ENCODE measurements at regions not wholly inside any gene's neighbourhood (a gene's known extent, or its start where the extent isn't known, plus 50 kb on each side); places are given as distances from the start of the nearest gene placed in this dataset.
"Not testable (repeated sequence)": the region's sequence is repeated elsewhere in the genome, so short reads cannot be mapped to it uniquely, and the experiment has no call there.

DNA sequence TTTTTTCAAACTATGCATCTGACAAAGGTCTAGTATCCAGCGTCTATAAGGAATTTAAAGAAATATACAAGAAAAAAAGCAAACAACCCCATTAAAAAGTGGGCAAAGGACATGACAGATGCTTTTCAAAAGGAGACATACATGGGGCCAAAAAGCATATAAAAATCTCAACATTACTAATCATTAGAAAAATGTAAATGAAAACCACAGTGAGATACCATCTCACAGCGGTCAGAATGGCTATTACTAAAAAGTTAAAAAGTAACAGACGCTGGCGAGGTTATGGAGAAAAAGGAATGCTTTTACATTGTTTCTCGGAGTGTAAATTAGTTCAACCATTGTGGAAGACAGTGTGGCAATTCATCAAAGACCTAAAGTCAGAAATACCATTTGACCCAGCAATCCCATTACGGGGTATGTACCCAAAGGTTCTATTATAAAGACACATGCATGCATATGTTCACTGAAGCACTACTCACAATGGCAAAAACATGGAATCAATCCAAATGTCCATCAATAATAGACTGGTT is 643.1 kb upstream of the LRRTM1 start:
- Mint-ChIP-seq H3K4me1 (ENCODE audit: low read depth) (no peaks in the 10 kb centered on the region), H3K27ac (no peak overlapping the region), H3K27me3 (ENCODE audit: low read depth) (no peaks in the 10 kb centered on the region), H3K9me3 (peaks cover 7 to 9% of the 10 kb centered on the region in 2 donors), H3K4me3 (no peak overlapping the region), H3K36me3 (ENCODE audit: insufficient read depth in 2 of 2) (no peaks in the 10 kb centered on the region)
- DNase-seq, result no peak
- ATAC-seq (replicated peaks in 1 of 2), result no peak

DNA sequence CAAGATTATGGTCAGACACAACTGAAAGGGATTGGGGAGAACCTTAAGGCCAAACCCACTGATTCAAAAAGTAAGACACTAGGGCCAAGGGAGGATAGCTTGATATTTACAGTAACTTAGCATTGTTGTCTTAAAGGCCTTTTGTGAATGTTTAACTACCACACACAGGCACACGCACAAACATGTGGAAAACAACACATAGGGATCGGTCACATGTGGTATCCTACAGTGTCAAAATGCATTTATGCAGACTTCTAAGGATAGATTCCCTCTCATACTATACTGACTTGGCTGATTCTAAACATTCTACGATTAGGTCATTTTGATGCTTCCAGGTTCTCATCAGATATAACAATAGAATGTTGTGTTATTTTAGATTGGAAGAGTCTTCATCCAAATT is 638.9 kb upstream of the LRRTM1 start:
- H3K4me3 Mint-ChIP-seq, result no peak overlapping the region
- H3K9me3 Mint-ChIP-seq, result peaks cover 5 to 7% of the 10 kb centered on the region in 2 donors
- no peaks in the 10 kb centered on the region for H3K36me3 Mint-ChIP-seq (ENCODE audit: insufficient read depth in 2 of 2)
- H3K27ac Mint-ChIP-seq, result no peak overlapping the region
- H3K27me3 Mint-ChIP-seq (ENCODE audit: low read depth), result no peaks in the 10 kb centered on the region
- DNase-seq (no peak), ATAC-seq (replicated peaks in 1 of 2) (no peak)
- H3K4me1 Mint-ChIP-seq (ENCODE audit: low read depth), result no peaks in the 10 kb centered on the region

DNA sequence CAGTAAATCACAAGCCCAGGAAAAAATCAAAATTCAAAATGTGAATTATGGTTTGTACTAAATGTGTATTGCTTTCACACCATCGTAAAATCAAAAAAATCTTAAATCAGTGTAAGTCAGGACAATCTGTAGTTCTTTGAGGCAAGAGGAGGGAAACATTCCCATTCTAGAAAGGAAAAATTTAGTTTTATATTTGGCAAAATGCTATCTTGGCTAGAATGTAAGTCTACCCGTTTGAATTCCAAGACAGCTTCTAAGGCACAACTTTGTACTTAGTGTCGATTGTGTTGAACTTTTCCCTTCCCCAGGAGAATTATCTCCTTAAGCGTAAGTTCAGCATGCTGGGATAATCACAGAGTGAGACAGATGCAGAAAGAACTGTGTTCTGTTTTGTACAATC is 638.2 kb upstream of the LRRTM1 start:
- DNase-seq, result no peak
- H3K27ac Mint-ChIP-seq, result no peak overlapping the region
- H3K4me1 Mint-ChIP-seq (ENCODE audit: low read depth), result no peaks in the 10 kb centered on the region
- no peaks in the 10 kb centered on the region for H3K27me3 Mint-ChIP-seq (ENCODE audit: low read depth)
- no peak for ATAC-seq (replicated peaks in 1 of 2)
- no peak overlapping the region for H3K4me3 Mint-ChIP-seq
- peaks cover 0 to 2% of the 10 kb centered on the region in 2 donors for H3K36me3 Mint-ChIP-seq (ENCODE audit: insufficient read depth in 2 of 2)
- H3K9me3 Mint-ChIP-seq, result peaks cover 7 to 11% of the 10 kb centered on the region in 2 donors

DNA sequence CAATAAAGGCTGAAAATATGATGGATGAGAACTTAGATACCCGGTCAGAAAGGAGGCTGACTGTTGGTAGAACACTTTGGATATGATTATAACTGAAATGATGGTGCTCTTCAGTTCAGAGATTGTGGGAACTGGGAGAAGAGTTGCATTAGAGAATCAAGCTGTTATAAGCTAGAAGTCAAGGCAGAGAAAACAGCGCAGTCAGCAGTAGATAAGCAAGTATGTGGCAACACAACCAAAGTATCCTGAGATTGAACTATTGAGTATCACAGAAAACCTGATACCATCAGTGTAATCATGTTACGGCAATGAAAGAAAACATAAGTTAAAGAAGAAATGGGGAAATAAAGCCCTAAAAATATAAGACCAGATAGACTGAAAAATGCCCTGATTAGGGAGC is 633.9 kb upstream of the LRRTM1 start:
- Mint-ChIP-seq H3K4me1 (ENCODE audit: low read depth) (no peaks in the 10 kb centered on the region), H3K4me3 (no peak overlapping the region), H3K27ac (no peak overlapping the region), H3K27me3 (ENCODE audit: low read depth) (no peaks in the 10 kb centered on the region), H3K9me3 (peaks cover 11 to 21% of the 10 kb centered on the region in 2 donors), H3K36me3 (ENCODE audit: insufficient read depth in 2 of 2) (peaks cover 1 to 2% of the 10 kb centered on the region in 2 donors)
- ATAC-seq (replicated peaks in 1 of 2), result no peak
- no peak for DNase-seq

DNA sequence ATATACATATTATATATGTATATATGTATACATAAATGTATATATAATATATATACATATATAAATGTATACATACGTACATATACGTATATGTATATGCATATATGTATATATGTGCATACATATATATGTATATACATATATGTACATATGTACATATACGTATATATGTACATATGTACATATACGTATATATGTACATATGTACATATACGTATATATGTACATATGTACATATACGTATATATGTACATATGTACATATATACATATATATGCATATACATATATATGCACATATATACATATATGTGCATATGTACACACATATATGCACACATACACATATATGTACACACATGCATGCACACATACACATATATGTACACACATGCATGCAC is 627.3 kb upstream of the LRRTM1 start:
- Mint-ChIP-seq H3K36me3 (ENCODE audit: insufficient read depth in 2 of 2) (peaks cover 6 to 10% of the 10 kb centered on the region in 2 donors), H3K9me3 (peaks cover 11 to 13% of the 10 kb centered on the region in 2 donors)
- H3K4me1 Mint-ChIP-seq (ENCODE audit: low read depth); DNase-seq; ATAC-seq (replicated peaks in 1 of 2); H3K4me3 Mint-ChIP-seq; H3K27ac Mint-ChIP-seq; H3K27me3 Mint-ChIP-seq (ENCODE audit: low read depth): not testable (repeated sequence)

DNA sequence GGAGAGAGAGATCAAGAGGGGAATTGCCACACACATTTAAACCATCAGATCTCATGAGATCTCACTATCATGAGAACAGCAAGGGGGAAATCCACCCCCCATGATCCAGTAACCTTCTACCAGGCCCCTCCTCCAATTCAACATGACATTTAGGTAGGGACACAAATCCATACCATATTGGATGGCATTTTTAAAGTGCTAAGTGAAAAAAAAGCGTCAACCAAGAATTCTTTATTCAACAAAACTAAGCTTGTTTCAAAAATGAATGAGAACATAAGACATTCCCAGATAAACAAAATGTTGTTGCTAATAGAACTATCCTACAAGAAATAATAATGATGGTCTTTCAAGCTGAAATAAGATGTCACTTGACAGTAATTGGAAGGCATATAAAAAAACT is 626.2 kb upstream of the LRRTM1 start:
- H3K9me3 Mint-ChIP-seq, result peaks cover 8 to 11% of the 10 kb centered on the region in 2 donors
- peaks cover 6 to 10% of the 10 kb centered on the region in 2 donors for H3K36me3 Mint-ChIP-seq (ENCODE audit: insufficient read depth in 2 of 2)
- DNase-seq, result no peak
- no peaks in the 10 kb centered on the region for H3K27me3 Mint-ChIP-seq (ENCODE audit: low read depth)
- no peak overlapping the region for H3K4me3 Mint-ChIP-seq
- H3K4me1 Mint-ChIP-seq (ENCODE audit: low read depth), result no peaks in the 10 kb centered on the region
- ATAC-seq (replicated peaks in 1 of 2), result no peak
- no peak overlapping the region for H3K27ac Mint-ChIP-seq

DNA sequence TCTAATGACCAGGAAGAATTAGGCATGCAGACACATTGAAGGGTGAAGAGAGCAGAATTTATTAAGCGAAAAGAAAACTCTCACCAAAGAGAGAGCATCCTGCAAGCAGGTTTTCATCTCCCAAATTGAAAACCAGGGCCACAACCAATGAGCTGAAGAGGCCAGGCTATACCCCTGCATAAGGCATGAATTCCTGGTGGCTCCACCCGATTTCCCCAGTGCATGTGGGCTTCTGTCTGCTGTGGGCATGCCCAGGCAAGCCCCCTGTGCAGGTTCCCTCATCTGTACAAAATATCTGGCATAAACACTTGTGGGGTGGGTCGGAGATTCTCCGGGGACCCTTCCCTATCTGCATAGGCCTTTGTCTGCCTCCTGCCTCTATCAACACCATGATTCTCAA is 621.6 kb upstream of the LRRTM1 start:
- Mint-ChIP-seq H3K27me3 (ENCODE audit: low read depth) (no peaks in the 10 kb centered on the region), H3K36me3 (ENCODE audit: insufficient read depth in 2 of 2) (peaks cover 6 to 10% of the 10 kb centered on the region in 2 donors), H3K9me3 (peaks cover 11 to 18% of the 10 kb centered on the region in 2 donors), H3K4me1 (ENCODE audit: low read depth) (no peaks in the 10 kb centered on the region), H3K4me3 (no peak overlapping the region), H3K27ac (no peak overlapping the region)
- ATAC-seq (replicated peaks in 1 of 2) (no peak), DNase-seq (no peak)

DNA sequence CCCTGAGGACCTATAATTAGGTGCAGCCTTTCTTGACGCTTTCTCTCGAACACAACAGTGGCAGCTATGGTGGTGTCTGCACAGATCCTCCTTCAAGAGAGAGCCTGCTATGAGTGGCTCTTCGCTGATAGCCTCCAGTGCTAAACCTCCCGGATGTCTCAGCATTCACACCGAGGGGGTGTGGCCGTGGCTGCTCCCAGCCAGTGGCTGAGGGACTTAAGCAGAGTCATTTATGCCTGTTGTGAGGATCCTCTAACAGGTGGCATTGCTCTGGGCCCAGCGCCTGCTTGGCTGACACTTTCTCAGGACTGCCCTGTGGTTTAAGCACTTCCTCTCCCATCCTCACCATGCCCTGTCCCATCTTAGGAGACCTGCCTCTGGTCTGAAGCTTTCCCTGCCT is 592.0 kb upstream of the LRRTM1 start:
- Mint-ChIP-seq H3K4me1 (ENCODE audit: low read depth) (no peaks in the 10 kb centered on the region), H3K9me3 (peaks cover 6 to 12% of the 10 kb centered on the region in 2 donors), H3K27me3 (ENCODE audit: low read depth) (no peaks in the 10 kb centered on the region), H3K36me3 (ENCODE audit: insufficient read depth in 2 of 2) (peaks cover 0 to 3% of the 10 kb centered on the region in 2 donors), H3K27ac (no peak overlapping the region), H3K4me3 (no peak overlapping the region)
- ATAC-seq (replicated peaks in 1 of 2) (no peak), DNase-seq (no peak)

DNA sequence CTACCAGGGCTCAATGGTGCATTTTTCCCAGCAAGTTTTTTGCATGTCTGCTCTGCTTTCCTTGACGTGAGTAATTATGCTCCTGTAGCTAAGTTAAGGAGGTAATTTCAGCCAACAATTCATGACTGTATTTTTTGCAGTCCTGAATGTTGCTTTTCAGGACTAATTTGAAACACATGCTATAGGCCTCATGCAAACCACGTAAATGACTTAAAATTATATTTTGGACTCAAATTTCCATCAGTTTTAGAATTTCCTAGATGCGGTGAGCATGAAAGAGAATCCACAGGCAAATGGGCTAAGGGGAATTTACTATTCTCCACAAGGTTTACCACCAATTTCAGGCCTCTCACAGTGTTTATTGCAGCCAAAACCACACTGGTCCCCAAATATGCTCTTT is 589.9 kb upstream of the LRRTM1 start:
- Mint-ChIP-seq H3K27me3 (ENCODE audit: low read depth) (no peaks in the 10 kb centered on the region), H3K4me1 (ENCODE audit: low read depth) (no peaks in the 10 kb centered on the region), H3K9me3 (peaks cover 9 to 11% of the 10 kb centered on the region in 2 donors), H3K36me3 (ENCODE audit: insufficient read depth in 2 of 2) (peaks cover 1 to 3% of the 10 kb centered on the region in 2 donors), H3K27ac (no peak overlapping the region), H3K4me3 (no peak overlapping the region)
- ATAC-seq (replicated peaks in 1 of 2) (no peak), DNase-seq (no peak)

DNA sequence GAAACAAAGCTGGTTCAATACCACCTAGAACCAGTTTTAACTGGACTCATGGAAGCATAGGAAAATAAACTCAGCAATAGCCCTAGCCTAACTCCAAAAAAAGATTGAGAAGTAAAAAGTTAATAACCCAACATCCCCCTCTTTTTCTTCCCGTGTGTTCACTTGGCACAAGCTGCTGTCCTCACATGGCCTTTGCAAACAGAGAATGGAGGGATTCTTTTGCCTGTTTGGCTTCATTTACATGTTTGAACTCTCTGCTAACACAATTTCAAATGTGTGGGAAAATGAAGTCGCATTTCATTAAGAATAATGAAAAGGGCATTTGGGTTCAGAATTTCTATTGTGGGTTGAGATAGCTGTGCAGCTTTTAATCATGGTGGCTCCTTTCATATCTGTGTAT is 589.2 kb upstream of the LRRTM1 start:
- Mint-ChIP-seq H3K4me3 (no peak overlapping the region), H3K36me3 (ENCODE audit: insufficient read depth in 2 of 2) (peaks cover 1 to 3% of the 10 kb centered on the region in 2 donors), H3K27ac (no peak overlapping the region), H3K27me3 (ENCODE audit: low read depth) (no peaks in the 10 kb centered on the region), H3K4me1 (ENCODE audit: low read depth) (no peaks in the 10 kb centered on the region), H3K9me3 (peaks cover 9 to 11% of the 10 kb centered on the region in 2 donors)
- no peak for DNase-seq
- ATAC-seq (replicated peaks in 1 of 2), result no peak

DNA sequence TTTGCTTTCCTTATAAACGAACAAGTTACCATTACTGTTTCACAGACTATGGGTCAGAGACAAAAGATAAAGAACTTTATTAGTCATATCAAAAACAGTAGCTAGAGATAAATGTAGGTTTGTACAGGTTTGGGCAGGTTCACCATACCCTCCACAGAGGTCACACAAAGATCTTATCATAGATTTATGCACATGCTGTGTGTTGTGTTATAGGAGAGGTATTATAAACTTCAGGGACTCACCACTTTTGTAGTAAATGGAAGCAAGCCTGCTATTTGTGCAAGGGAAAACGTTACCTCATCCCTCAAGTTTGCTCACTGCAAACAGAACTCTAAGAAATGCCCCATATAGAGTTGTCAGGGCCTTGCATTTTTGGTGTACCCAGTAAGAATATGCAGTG is 584.5 kb upstream of the LRRTM1 start:
- H3K4me1 Mint-ChIP-seq (ENCODE audit: low read depth), result no peaks in the 10 kb centered on the region
- no peak overlapping the region for H3K27ac Mint-ChIP-seq
- no peaks in the 10 kb centered on the region for H3K27me3 Mint-ChIP-seq (ENCODE audit: low read depth)
- no peak for DNase-seq
- ATAC-seq (replicated peaks in 1 of 2), result no peak
- H3K4me3 Mint-ChIP-seq, result no peak overlapping the region
- H3K9me3 Mint-ChIP-seq, result peaks cover 2 to 5% of the 10 kb centered on the region in 2 donors
- H3K36me3 Mint-ChIP-seq (ENCODE audit: insufficient read depth in 2 of 2), result peaks cover 0 to 1% of the 10 kb centered on the region in 2 donors

DNA sequence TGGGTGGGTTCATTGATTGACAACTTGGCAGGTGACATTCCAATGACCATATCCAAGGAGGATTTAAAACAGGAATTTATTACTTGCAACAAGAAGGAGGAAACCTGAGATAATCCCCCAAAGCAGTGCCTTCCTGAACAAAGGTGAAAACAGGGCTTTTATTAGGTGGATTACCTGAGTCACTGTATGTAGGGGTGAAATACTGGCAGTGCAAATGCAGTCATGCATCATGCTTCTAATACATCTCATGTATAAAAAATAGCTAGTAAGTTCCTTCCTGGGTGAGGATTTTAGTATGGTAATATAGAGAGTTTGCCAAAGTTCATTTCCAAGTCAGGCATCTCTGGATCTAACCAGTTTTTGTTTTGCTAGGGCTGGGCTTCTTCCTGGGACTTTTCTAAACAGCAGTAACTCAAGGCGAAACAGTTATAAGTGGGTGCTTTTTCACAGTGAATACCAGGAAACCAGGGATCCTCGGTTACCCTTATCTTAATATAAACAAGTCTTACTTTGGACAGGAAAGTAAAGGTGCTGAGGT is 583.4 kb upstream of the LRRTM1 start:
- H3K27ac Mint-ChIP-seq, result no peak overlapping the region
- ATAC-seq (replicated peaks in 1 of 2), result no peak
- no peaks in the 10 kb centered on the region for H3K27me3 Mint-ChIP-seq (ENCODE audit: low read depth)
- no peak overlapping the region for H3K4me3 Mint-ChIP-seq
- peaks cover 0 to 1% of the 10 kb centered on the region in 2 donors for H3K36me3 Mint-ChIP-seq (ENCODE audit: insufficient read depth in 2 of 2)
- DNase-seq, result no peak
- peaks cover under 1 to 6% of the 10 kb centered on the region in 2 donors for H3K9me3 Mint-ChIP-seq
- no peaks in the 10 kb centered on the region for H3K4me1 Mint-ChIP-seq (ENCODE audit: low read depth)

DNA sequence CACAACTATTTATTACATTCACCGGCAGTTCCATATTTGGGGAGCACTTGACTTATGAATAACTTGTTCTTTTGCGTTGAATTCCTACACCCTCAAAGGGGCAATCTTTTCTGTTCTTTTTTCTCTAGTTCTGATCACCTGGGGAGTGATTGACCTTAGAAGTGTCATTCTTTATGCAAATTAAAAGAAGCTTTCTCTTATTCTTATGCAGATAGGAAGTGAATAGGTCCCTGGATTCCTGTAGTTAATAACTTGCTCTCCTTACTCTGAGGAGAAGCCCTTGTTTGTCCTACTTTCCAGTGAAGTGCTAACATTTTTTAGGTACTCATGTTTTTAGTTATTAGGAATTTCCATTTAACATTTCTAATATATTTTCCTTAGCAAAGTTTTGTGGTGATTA is 569.8 kb upstream of the LRRTM1 start:
- H3K27me3 Mint-ChIP-seq (ENCODE audit: low read depth), result no peaks in the 10 kb centered on the region
- H3K4me3 Mint-ChIP-seq, result no peak overlapping the region
- H3K36me3 Mint-ChIP-seq (ENCODE audit: insufficient read depth in 2 of 2), result peaks cover 3 to 4% of the 10 kb centered on the region in 2 donors
- ATAC-seq (replicated peaks in 1 of 2) (no peak), DNase-seq (no peak)
- H3K4me1 Mint-ChIP-seq (ENCODE audit: low read depth), result no peaks in the 10 kb centered on the region
- peaks cover 12 to 26% of the 10 kb centered on the region in 2 donors for H3K9me3 Mint-ChIP-seq
- H3K27ac Mint-ChIP-seq, result no peak overlapping the region

DNA sequence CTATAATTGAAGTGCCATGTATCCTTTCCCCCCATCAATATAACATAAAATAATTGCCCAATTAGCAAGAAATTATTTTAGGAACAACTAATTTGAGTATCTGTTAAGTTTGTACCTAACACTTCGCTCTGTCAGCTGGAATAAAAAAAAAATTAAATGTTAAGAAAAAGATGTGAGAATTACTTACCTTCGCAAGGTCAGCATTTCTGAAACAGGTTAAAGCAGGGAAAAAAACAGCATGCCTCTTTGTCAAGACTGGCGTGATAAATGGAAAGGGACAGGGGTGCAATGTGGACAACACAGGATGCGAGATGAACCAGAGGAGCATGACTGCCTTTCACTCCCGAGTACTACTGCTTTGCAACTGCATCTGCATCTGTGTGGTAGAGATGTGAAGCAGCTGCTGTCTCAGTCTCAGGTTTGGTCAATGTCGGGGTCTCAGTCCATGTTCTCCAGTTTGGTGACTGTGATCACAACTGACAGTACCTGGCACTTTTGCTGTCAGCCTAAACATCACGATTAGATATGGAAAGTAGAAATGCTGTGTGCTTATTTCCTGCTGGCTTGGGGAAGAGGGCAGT is 565.4 kb upstream of the LRRTM1 start:
- ATAC-seq (replicated peaks in 1 of 2), result no peak
- no peak overlapping the region for H3K27ac Mint-ChIP-seq
- H3K4me1 Mint-ChIP-seq (ENCODE audit: low read depth), result no peaks in the 10 kb centered on the region
- no peak for DNase-seq
- H3K27me3 Mint-ChIP-seq (ENCODE audit: low read depth), result no peaks in the 10 kb centered on the region
- H3K4me3 Mint-ChIP-seq, result no peak overlapping the region
- H3K36me3 Mint-ChIP-seq (ENCODE audit: insufficient read depth in 2 of 2), result peaks cover 0 to 6% of the 10 kb centered on the region in 2 donors
- peaks cover 4 to 14% of the 10 kb centered on the region in 2 donors for H3K9me3 Mint-ChIP-seq
